K562 (cell line): ENCODE measurements at regions not wholly inside any gene's neighbourhood (a gene's known extent, or its start where the extent isn't known, plus 50 kb on each side); places are given as distances from the start of the nearest gene placed in this dataset.

Experiments used
- ATAC-seq: fragments of 200-7000 bp; cut with Tn5 transposase; 3 replicates; pipeline ENCODE4 v1.9.1; 2020; ENCODE audit warnings: moderate library complexity
- BruUV-seq: library from RNA; stranded (reverse); fragments of 400-500 nt; replicated peaks from 2 replicates; lab custom pipeline; 2021; lab: Mats Ljungman, UMichigan
- CTCF ChIA-PET: fragments of 300-600 bp; formaldehyde crosslinking; extraction: SDS; loops from one replicate; lab custom pipeline; 2021; ENCODE audit warnings: low intra/inter-chr PET ratio; lab: Yijun Ruan, JAX
- POLR2A ChIA-PET: fragments of 300-600, 350-650 bp; sonication (Branson Sonifier 250); formaldehyde crosslinking; extraction: SDS; loops from one replicate; lab custom pipeline; 2021; ENCODE audit warnings: antibody characterized with exemption, inconsistent platforms; lab: Yijun Ruan, JAX
- DNase-seq, 4 experiments: peaks; one replicate each; pipeline versions ENCODE4 v3.0.0 to v3.0.0-alpha.2; 2011 to 2018; ENCODE audit warnings: low spot score in 3 of 4, mixed read lengths in 3 of 4; ENCODE audit errors: extremely low read depth in 1 of 4
- FAIRE-seq: peaks from 2 replicates; lab custom pipeline; 2011; peaks lifted over from hg19 to GRCh38; lab: Jason Lieb, UNC
- H2AFZ ChIP-seq: 2 replicates; pipeline ENCODE4 v1.6.0; 2011; ENCODE audit warnings: low read depth, low read length, control low read depth, inconsistent platforms
- H3K27ac ChIP-seq: fragments of 200-600 bp; 3 replicates; pipeline ENCODE4 v1.8.0; 2011; ENCODE audit warnings: low read depth, mild to moderate bottlenecking, control low read depth, inconsistent platforms, low read length, moderate library complexity, mixed read lengths; ENCODE audit errors: extremely low read depth
- H3K27me3 ChIP-seq, 2 experiments: fragments of 300-600 bp in 1 of 2; 2 replicates in 1 of 2; 3 replicates in 1 of 2; pipeline versions ENCODE4 v1.6.0 to v1.8.0; 2011; ENCODE audit warnings: inconsistent platforms in 2 of 2, low read length in 2 of 2, mild to moderate bottlenecking in 1 of 2, mixed read lengths in 1 of 2, moderate library complexity in 1 of 2; ENCODE audit not compliant: control insufficient read depth in 2 of 2, insufficient read depth in 2 of 2
- H3K36me3 ChIP-seq: fragments of 300-600 bp; 3 replicates; pipeline ENCODE4 v1.8.0; 2011; ENCODE audit warnings: mild to moderate bottlenecking, low read length, inconsistent platforms; ENCODE audit not compliant: control insufficient read depth, insufficient read depth
- H3K4me1 ChIP-seq, 2 experiments: fragments of 200-600 bp in 1 of 2; replicated peaks in 1 of 2; 2 replicates in 1 of 2; 3 replicates in 1 of 2; pipeline versions ENCODE4 v1.5.1 to v1.8.0; 2011; ENCODE audit warnings: inconsistent platforms in 2 of 2, low read length in 2 of 2, mild to moderate bottlenecking in 1 of 2, mixed read lengths in 1 of 2, moderate library complexity in 1 of 2; ENCODE audit not compliant: control insufficient read depth in 2 of 2, insufficient read depth in 2 of 2
- H3K4me2 ChIP-seq: 2 replicates; pipeline ENCODE4 v1.6.1; 2011; ENCODE audit warnings: low read length, control low read depth, inconsistent platforms, mixed read lengths; ENCODE audit not compliant: insufficient read depth
- H3K4me3 ChIP-seq: fragments of 200-600 bp; sonication (generic), shearing (Covaris generic); 2 replicates; pipeline ENCODE4 v1.5.1; 2016; ENCODE audit warnings: control low read depth, inconsistent platforms
- H3K79me2 ChIP-seq: fragments of 200-600 bp; 3 replicates; pipeline ENCODE4 v1.8.0; 2011; ENCODE audit warnings: low read length, inconsistent platforms; ENCODE audit not compliant: control insufficient read depth, insufficient read depth
- H3K9ac ChIP-seq, 2 experiments: 2 replicates each; pipeline versions ENCODE4 v1.6.0 to v1.6.1; 2011; ENCODE audit warnings: low read depth in 2 of 2, low read length in 2 of 2, control low read depth in 1 of 2, inconsistent platforms in 1 of 2, mild to moderate bottlenecking in 1 of 2, mixed read lengths in 1 of 2; ENCODE audit not compliant: insufficient read depth in 1 of 2
- H3K9me1 ChIP-seq: one replicate; pipeline ENCODE4 v1.6.0; 2011; ENCODE audit warnings: inconsistent platforms, mild to moderate bottlenecking, low read length, moderate library complexity; ENCODE audit not compliant: control insufficient read depth, insufficient read depth
- H3K9me3 ChIP-seq: replicated peaks from 2 replicates; pipeline ENCODE4 v1.5.1; 2011; ENCODE audit warnings: low read depth, low read length, inconsistent platforms; ENCODE audit not compliant: control insufficient read depth, insufficient read depth
- H4K20me1 ChIP-seq: replicated peaks from 2 replicates; pipeline ENCODE4 v1.6.1; 2011; ENCODE audit warnings: low read length, inconsistent platforms, mixed read lengths; ENCODE audit not compliant: control insufficient read depth, insufficient read depth
- BRCA1 ChIP-seq, 2 experiments: fragments of 450-650 bp in 1 of 2; sonication (generic) in 1 of 2; formaldehyde crosslinking in 1 of 2; IDR thresholded peaks; 2 replicates each; pipeline versions ENCODE4 v1.5.0 to v1.6.1; 2017 to 2020; ENCODE audit warnings: mild to moderate bottlenecking in 1 of 2, missing genetic modification reagents in 1 of 2
- ETS1 ChIP-seq: conservative IDR thresholded peaks from 2 replicates; pipeline ENCODE4 v1.6.1; 2011; ENCODE audit warnings: low read depth, mild to moderate bottlenecking, low read length; ENCODE audit not compliant: control insufficient read depth
- ETV1 ChIP-seq: fragments of 450-650 bp; conservative IDR thresholded peaks from 2 replicates; pipeline ENCODE4 v1.6.1; 2016; ENCODE audit warnings: missing genetic modification characterization, control low read depth, low read depth, missing compliant biosample characterization
- LARP7 ChIP-seq: fragments of 450-650 bp; IDR thresholded peaks from 2 replicates; pipeline ENCODE4 v1.6.1; 2016
- NONO ChIP-seq, 2 experiments: fragments of 200-400 bp in 1 of 2; fragments of 450-650 bp in 1 of 2; formaldehyde crosslinking in 1 of 2; IDR thresholded peaks; 2 replicates each; pipeline ENCODE4 v1.6.1; 2017; ENCODE audit warnings: low read depth in 2 of 2, mild to moderate bottlenecking in 2 of 2, moderate library complexity in 2 of 2, low read length in 1 of 2
- PHF21A ChIP-seq: fragments of 450-650 bp; IDR thresholded peaks from 2 replicates; pipeline ENCODE4 v1.6.1; 2017; ENCODE audit warnings: low read depth, borderline replicate concordance
- RERE ChIP-seq: sonication (generic); formaldehyde crosslinking; IDR thresholded peaks from 2 replicates; pipeline ENCODE4 v1.8.0; 2023; ENCODE audit warnings: missing genetic modification reagents, mild to moderate bottlenecking, borderline replicate concordance
- ZNF347 ChIP-seq: fragments of 450-650 bp; formaldehyde crosslinking; IDR thresholded peaks from 2 replicates; pipeline ENCODE4 v1.4.0; 2020; ENCODE audit warnings: low read depth, mild to moderate bottlenecking, moderate library complexity
- ZNF76 ChIP-seq: fragments of 250-450 bp; sonication (Bioruptor Pico); IDR thresholded peaks from 2 replicates; pipeline ENCODE4 v1.4.0; 2020; ENCODE audit warnings: mild to moderate bottlenecking, moderate library complexity, borderline replicate concordance
- WGBS: fragments of 100-300 bp; shearing (Covaris generic); methylation state at CpG from one replicate; pipeline ENCODE4 v1.1.6; 2016; ENCODE audit warnings: low coverage, mixed read lengths; ENCODE audit not compliant: insufficient coverage; ENCODE audit errors: missing lambda C conversion rate; 5-methylcytosine and 5-hydroxymethylcytosine counted together
- in situ Hi-C: fragments of 300-500 bp; cut with MboI; formaldehyde crosslinking; loops from 4 replicates; pipeline ENCODE4 v1.15.0; 2018; ENCODE audit warnings: inconsistent platforms, mixed read lengths
- intact Hi-C: fragments of 100-400 bp; cut with micrococcal nuclease; formaldehyde crosslinking; loops from 2 replicates; pipeline ENCODE4 v1.14.2; 2022

GRCh38 chr1:60890664-60891063 lies 191.7 kb upstream of the NFIA start (continued):
- TF ChIP-seq ETS1 (no peak), LARP7 (no peak), RERE (CRISPR knock-in tag) (no peak), PHF21A (no peak)

- Histone ChIP-seq H3K9ac (no peak overlapping the region), H3K9me3 (no peaks in the 10 kb centered on the region), H3K4me1 (peaks cover 6 to 16% of the 10 kb centered on the region in 2 experiments; a peak in 4 of 5 replicates), H3K4me3 (no peak overlapping the region), H4K20me1 (no peaks in the 10 kb centered on the region), H3K79me2 (no peaks in the 10 kb centered on the region), H3K27ac (no peak overlapping the region), H3K36me3 (no peaks in the 10 kb centered on the region), H3K4me2 (no peak overlapping the region), H3K27me3 (no peaks in the 10 kb centered on the region; a peak in 1 of 5 replicates), H3K9me1 (no peaks in the 10 kb centered on the region), H2AFZ (no peak overlapping the region)
- no peak for TF ChIP-seq ZNF347 (CRISPR knock-in tag)
- no peak for TF ChIP-seq ETV1 (tag)
- TF ChIP-seq NONO (IDR thresholded peaks at IDR 0.05; ENCODE audit: low read depth in 2 of 2, low read length in 1 of 2), result no peak
- TF ChIP-seq ZNF76 (CRISPR knock-in tag), result no peak
- TF ChIP-seq BRCA1 (IDR thresholded peaks at IDR 0.05), result no peak
- no peak for TF ChIP-seq BRCA1 (CRISPR knock-in tag; IDR thresholded peaks at IDR 0.05)
- no peak for ATAC-seq
- CTCF ChIA-PET, result no interaction called here
- FAIRE-seq, result no peak
- WGBS, result 21% methylated on average over 2 of the region's 2 CpGs
- in situ Hi-C loops, result no loop called here
- intact Hi-C loops, result no loop called here
- no TSS peak for BruUV-seq
- POLR2A ChIA-PET, result interaction anchor here (0.7 kb wide), 2 partner anchors 10 to 1040 kb away, joined by 3 read pairs; no protein-coding TSS in a partner anchor
- DNase-seq, result no peak
Measured at GRCh38 chr1:60889709-60890108, 192.7 kb upstream of the NFIA start.
